Heart right ventricle (tissue), 16 donors: ENCODE measurements at regions not wholly inside any gene's neighbourhood (a gene's known extent, or its start where the extent isn't known, plus 50 kb on each side); places are given as distances from the start of the nearest gene placed in this dataset.
A peak's percentile ranks its signal among the peaks of the same experiment; 100 is the strongest.

ENCODE experiments used
- ATAC-seq, 8 donors: fragments of 200-7000 bp; cut with Tn5 transposase; one replicate each; pipeline ENCODE4 v1.9.1; 2020; ENCODE audit warnings: mild to moderate bottlenecking in 8 of 8, moderate library complexity in 8 of 8, moderate number of reproducible peaks in 1 of 8
- DNase-seq, 2 donors: peaks; one replicate each; pipeline ENCODE4 v3.0.0-alpha.2; 2020
- H3K27ac ChIP-seq, 10 donors: fragments of 200-600 bp; sonication (generic) in 2 of 10; one replicate each; pipeline versions ENCODE4 v1.5.0 to v1.8.0; 2020 to 2022; ENCODE audit warnings: mild to moderate bottlenecking in 3 of 10
- H3K27me3 ChIP-seq, 7 donors: fragments of 200-600 bp; one replicate each; pipeline ENCODE4 v1.8.0; 2021 to 2022; ENCODE audit warnings: mild to moderate bottlenecking in 2 of 7
- H3K36me3 ChIP-seq, 9 donors: fragments of 200-600 bp; sonication (generic) in 1 of 9; one replicate each; pipeline versions ENCODE4 v1.5.0 to v1.8.0; 2020 to 2022; ENCODE audit warnings: mild to moderate bottlenecking in 2 of 9
- H3K4me1 ChIP-seq, 9 donors: fragments of 200-600 bp; sonication (generic) in 1 of 9; one replicate each; pipeline versions ENCODE4 v1.5.0 to v1.8.0; 2020 to 2022; ENCODE audit warnings: mild to moderate bottlenecking in 4 of 9
- H3K4me3 ChIP-seq, 10 donors: fragments of 200-600 bp; sonication (generic) in 2 of 10; one replicate each; pipeline versions ENCODE4 v1.5.0 to v1.8.0; 2020 to 2022; ENCODE audit warnings: mild to moderate bottlenecking in 7 of 10, moderate library complexity in 2 of 10
- H3K9me3 ChIP-seq, 11 donors: fragments of 200-600 bp in 10 of 11; sonication (generic) in 2 of 11; one replicate each; pipeline versions ENCODE4 v1.5.0 to v1.8.0; 2013 to 2022; ENCODE audit warnings: mild to moderate bottlenecking in 2 of 11, control low read depth in 1 of 11, moderate library complexity in 1 of 11
- CTCF ChIP-seq, 9 donors: fragments of 200-600 bp; sonication (generic) in 2 of 9; IDR thresholded peaks; one replicate each; pipeline versions ENCODE4 v1.5.0 to v1.8.0; 2021 to 2022; ENCODE audit warnings: antibody characterized with exemption in 9 of 9, mild to moderate bottlenecking in 5 of 9, moderate library complexity in 1 of 9
- WGBS, 2 donors: extraction: QIAGEN DNeasy Blood & Tissue Kit; methylation state at CpG; one replicate each; pipeline ENCODE4 v1.1.7; 2013; ENCODE audit warnings: inconsistent platforms in 1 of 2; 5-methylcytosine and 5-hydroxymethylcytosine counted together
- intact Hi-C, 10 donors: fragments of 100-400 bp; cut with DNase I; formaldehyde crosslinking; loops; one replicate each; pipeline versions ENCODE4 v1.11.1 to v1.14.2; 2022
- donor health status: Arrhythmogenic right ventricular cardiomyopathy.
- donor health status: ischemic (EF 13 %, LVEDD 7.1; RV severe dilation, severe dysfunction).
- donor health status: healthy with polysubstance abuse.
- donor health status: DM: no; HTN: yes; CAD: no.
- donor health status: DM: no; HTN: no; CAD: no.
- donor health status: ischemic (EF 25% LVEDD 6.9; RV normal size, moderate dysfunction).
- donor health status: ischemic (EF 25% LVEDD 5.7; RV mildly dilated, moderate dysfunction).
- donor health status: healthy.
- donor health status: DM: yes; HTN: yes; CAD: no.
- donor health status: Ischemic cardiomyopathy.
- donor health status: ischemic (EF 35%, LVEDD 5.7; RV mildly dilated, moderate dysfunction).
- donor health status: nonischemic (EF 11% LVEDD 7.7; RV severe dilation, severe dysfunction).
- donor health status: DM: yes; HTN: yes; CAD: no.
- donor health status: PGD.
- donor health status: ischemic (EF 29% LVEDD 5.4; RV normal size, mild dysfunction).
- donor health status: nonischemic (EF 23%, LVEDD 6.1; RV moderate dilation, normal function).

GRCh38 chr7:17507717-17508116 is 209.3 kb downstream of the AHR start:
- intact Hi-C loops: no loop called here
- Histone ChIP-seq H3K9me3 (no peaks in the 10 kb centered on the region), H3K27ac (no peak overlapping the region), H3K4me3 (no peak overlapping the region), H3K4me1 (no peaks in the 10 kb centered on the region), H3K36me3 (no peaks in the 10 kb centered on the region), H3K27me3 (no peaks in the 10 kb centered on the region)
- ATAC-seq (no peak), DNase-seq (no peak)
- WGBS, 2 donors: 97 to 98% methylated on average over 4 of the region's 4 CpGs
- TF ChIP-seq CTCF (IDR thresholded peaks at IDR 0.05): no peak

GRCh38 chr7:17512181-17512675 is 213.8 kb downstream of the AHR start:
- Histone ChIP-seq H3K9me3 (no peaks in the 10 kb centered on the region), H3K4me1 (no peaks in the 10 kb centered on the region), H3K36me3 (no peaks in the 10 kb centered on the region), H3K27me3 (no peaks in the 10 kb centered on the region), H3K4me3 (no peak overlapping the region), H3K27ac (no peak overlapping the region)
- no peak for DNase-seq
- 88 to 89% methylated on average over 2 of the region's 2 CpGs for WGBS, 2 donors
- intact Hi-C loops: no loop called here
- no peak for ATAC-seq
- TF ChIP-seq CTCF (IDR thresholded peaks at IDR 0.05): no peak

GRCh38 chr7:17516771-17517170 is 218.3 kb downstream of the AHR start:
- no peak for TF ChIP-seq CTCF (IDR thresholded peaks at IDR 0.05)
- DNase-seq: no peak
- H3K9me3 ChIP-seq: no peaks in the 10 kb centered on the region
- peaks cover 0 to 17% (median 11%) of the 10 kb centered on the region in 9 donors for H3K4me1 ChIP-seq
- no peak overlapping the region for H3K4me3 ChIP-seq
- ATAC-seq: no peak
- 84 to 86% methylated on average over 1 of the region's 1 CpG for WGBS, 2 donors
- intact Hi-C loops: no loop called here
- no peaks in the 10 kb centered on the region for H3K36me3 ChIP-seq
- H3K27ac ChIP-seq: no peak overlapping the region
- H3K27me3 ChIP-seq: no peaks in the 10 kb centered on the region

- Histone ChIP-seq H3K9me3 (no peaks in the 10 kb centered on the region), H3K27me3 (no peaks in the 10 kb centered on the region), H3K4me3 (no peak overlapping the region), H3K27ac (peak overlapping the region in 8 of 10 donors; percentile 4 to 77 (median 40)), H3K4me1 (peaks cover 0 to 45% (median 20%) of the 10 kb centered on the region in 9 donors), H3K36me3 (no peaks in the 10 kb centered on the region)
- peak in 4 of 8 donors; percentile 11 to 28 (median 26) for ATAC-seq
- intact Hi-C loops: loop anchor here in 4 of 10 donors (5.0 to 10.0 kb wide), 3 partner anchors 209 to 536 kb away; no protein-coding TSS in a partner anchor
- 90 to 92% methylated on average over 1 of the region's 1 CpG for WGBS, 2 donors
- no peak for DNase-seq
- TF ChIP-seq CTCF (IDR thresholded peaks at IDR 0.05): no peak
Observed at GRCh38 chr7:17520941-17521340, 222.5 kb downstream of the AHR start.
